GM21619 (cell line): ENCODE measurements at regions not wholly inside any gene's neighbourhood (a gene's known extent, or its start where the extent isn't known, plus 50 kb on each side); places are given as distances from the start of the nearest gene placed in this dataset.

Experiments
- ATAC-seq: cut with Tn5 transposase; IDR thresholded peaks from one replicate; pipeline ENCODE4 v1.9.1; 2021; ENCODE audit not compliant: unreplicated experiment

GRCh38 chr18:26794230-26795101 is 71.0 kb downstream of the AQP4 start:
- ATAC-seq, result no peak

- ATAC-seq, result no peak
Observed at GRCh38 chr18:26792661-26793060, 72.8 kb downstream of the AQP4 start.

- no peak for ATAC-seq
Observed at GRCh38 chr18:26791676-26792075, 73.8 kb downstream of the AQP4 start.

DNA sequence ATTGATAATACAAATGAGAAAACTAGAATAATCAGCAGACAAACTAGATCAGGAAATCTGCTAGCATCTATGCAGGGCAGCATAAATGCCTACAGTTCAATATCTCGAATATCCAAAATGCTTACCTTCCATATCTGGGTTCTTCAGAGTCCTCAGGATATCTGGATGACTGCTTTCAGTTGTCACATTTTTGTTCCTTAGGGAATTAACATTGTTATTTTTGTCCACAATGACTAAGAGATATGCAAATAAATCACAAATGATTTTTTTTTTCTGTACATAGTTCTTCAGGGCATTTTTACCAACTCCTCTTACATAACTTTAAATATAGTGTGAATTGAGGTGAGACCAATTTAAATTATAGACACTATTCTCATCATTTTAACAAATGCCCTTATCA is 80.9 kb downstream of the AQP4 start:
- no peak for ATAC-seq

- no peak for ATAC-seq
Observed at GRCh38 chr18:26783170-26783569, 82.3 kb downstream of the AQP4 start.

- ATAC-seq, result no peak
Observed at GRCh38 chr18:26780520-26781325, 84.8 kb downstream of the AQP4 start.

DNA sequence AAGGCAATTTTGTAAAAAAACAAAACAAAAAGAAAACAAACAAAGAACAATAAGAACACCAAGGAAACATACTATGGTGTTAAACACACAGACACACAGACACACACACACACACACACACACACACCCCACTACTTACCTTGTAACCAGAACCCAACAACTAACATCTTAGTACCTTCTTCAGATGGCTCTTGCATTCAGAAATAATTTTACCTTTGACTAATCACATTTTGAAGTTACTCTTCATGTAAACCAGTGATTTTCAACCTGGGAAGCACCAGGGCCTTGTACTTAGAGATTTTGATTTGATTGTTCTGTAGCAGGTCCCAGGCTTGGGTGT is 87.5 kb downstream of the AQP4 start:
- no peak for ATAC-seq

DNA sequence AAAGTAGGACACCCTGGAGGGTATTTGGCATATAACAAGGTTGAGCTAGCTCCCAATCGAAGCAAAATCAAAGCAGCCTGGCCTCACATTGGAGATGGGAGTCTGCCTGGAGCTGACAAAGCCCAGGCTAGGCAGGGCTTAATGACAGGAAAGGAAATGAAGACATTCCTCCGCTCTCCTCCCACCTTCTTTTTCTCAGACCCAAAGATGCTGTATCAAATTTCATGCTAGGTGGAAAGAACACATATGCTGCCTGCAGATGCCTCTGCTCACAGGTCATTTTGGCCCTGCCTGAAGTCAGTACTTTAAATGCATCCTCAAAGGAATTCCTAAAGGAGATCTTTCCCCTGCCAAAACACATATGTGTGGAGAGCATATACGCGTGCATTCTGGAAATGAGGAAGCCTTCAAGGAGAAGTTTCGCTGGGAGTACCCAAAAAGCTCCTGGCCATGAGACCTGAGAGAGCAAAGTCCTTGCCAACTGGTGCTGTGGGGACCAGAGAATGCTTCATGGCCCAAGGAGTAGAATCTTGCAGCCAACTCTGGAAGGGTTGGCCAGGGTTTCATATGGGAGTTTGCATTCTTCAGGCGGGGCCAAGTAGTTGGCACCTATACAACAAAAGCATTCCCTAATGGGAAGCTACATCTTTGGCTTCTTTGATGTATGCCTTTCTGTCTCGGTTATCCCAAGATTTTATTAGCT is 88.0 kb downstream of the AQP4 start:
- no peak for ATAC-seq

DNA sequence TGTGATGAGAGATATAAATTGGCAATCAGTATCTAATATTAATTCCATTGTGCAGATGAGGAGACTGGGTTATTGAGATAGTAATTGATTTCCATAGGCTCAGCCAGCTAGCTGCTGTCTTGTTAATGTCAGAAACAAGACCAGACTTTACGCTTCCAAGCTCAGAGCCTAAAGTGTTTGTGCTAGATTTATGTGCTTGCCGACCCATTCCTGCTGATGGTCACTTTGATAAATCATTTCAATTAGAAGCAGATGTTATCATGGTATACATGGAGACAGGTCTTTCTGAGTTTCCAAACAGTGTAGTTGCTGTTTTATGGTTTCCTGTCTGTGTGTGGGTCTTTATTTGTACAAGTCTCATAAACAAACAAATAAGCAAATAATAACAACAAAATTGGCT is 92.8 kb downstream of the AQP4 start:
- ATAC-seq, result no peak

DNA sequence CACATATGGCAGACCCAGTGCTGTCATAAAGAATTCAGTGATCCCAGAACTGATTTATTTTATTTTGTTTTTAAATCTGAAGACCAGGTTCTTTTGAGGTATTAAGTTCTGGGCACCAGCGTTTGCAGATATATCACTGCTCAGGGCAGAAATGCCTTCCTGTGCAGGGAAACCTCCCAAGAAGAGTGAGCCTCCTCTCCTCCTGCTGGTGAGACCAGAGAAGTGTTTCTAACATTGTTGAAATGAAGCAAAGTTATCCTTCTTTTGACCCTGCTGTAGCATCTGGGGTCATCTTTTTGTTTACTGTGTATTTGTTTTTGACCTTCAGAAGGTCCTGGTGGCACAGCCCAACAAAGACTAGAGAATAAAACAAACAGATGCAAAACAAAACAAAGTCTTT is 94.0 kb downstream of the AQP4 start:
- ATAC-seq, result no peak

DNA sequence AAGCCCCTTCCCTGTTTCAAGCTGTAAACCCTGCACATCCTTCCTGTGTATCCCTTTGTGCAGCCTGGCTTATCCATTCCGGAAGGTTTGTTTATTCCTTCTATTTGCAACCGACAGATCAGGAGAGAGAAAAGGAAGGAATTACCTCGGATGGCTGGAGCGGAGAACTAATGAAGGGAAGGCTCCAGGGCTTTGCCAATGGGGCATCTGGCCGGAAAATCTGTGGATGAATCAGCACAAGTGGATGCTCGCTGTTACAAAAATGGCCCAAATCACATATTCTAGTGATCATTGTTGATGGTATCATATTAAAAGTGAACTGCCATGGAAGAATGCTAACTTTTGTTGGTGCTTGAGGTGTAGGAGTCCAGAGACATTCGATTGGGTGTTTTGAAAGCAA is 97.1 kb downstream of the AQP4 start:
- ATAC-seq, result no peak

DNA sequence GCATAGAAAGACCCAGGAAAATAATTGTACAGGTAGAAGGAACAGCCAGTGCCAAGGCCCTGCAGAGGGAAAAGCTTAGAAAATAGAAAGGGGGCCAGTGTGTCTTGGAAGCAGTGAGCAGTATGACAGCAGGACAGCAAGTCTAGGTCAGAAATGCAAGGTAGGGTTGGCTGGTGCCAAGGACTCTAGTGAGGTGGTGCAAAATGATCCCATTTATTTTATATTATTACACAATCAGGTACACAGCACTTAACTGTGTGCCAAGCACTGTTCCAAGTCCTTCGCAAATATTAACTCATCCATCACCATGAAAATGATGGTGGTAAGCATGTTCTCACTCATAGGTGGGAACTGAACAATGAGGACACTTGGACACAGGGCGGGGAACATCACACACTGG is 100.0 kb downstream of the AQP4 start:
- ATAC-seq, result no peak

- ATAC-seq, result no peak
Observed at GRCh38 chr18:26764586-26764985, 100.9 kb downstream of the AQP4 start.

DNA sequence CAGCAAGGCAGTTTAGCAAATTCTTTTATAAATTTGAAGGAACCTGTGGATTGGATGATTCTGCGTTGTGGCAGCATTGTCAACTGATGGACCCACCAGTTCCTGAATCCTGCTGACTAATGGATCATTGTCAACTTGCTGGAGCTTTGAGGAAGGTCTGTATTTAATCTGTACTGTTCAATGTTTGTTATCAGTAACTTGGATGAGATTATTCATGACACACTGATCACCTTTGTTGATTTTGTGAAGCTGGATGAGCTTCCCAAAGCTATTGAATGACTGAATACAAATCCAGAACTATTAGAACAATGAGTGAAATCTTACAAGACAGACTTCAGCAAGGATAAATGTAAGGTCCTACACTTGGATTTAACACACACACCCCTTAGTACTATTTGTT is 101.3 kb downstream of the AQP4 start:
- no peak for ATAC-seq

DNA sequence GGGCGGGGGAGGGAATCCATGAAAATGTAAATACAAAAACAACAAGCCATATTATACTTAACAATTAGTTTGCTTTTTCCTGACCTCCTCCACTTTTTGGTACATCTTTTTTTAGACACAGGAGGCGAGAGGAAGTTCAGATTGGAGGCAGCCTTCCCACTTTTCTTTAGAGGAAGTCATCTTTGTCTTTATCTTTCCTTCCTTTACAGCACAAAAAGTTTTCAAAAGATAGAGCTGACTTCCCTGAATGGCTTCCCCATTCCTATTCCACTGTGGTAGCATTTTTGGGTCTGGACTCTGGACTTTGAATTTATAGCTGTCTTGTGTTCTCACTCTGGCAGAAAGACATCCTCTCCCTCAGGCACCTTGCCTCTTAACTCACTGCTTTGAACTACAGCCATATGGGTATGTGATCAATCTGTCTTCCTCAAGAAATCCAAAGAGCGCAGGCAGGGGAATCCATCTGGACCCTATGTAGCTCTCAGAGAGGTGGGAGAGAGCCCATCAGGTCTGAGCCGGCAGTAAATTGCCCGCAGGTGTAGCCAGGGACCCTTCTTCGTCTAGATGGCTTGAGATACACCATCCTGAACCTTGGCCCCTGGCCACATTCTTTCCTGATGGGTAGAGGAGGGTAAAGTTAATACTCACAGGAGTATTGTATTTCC is 101.9 kb downstream of the AQP4 start:
- no peak for ATAC-seq

- ATAC-seq, result no peak
Observed at GRCh38 chr18:26757263-26758019, 108.1 kb downstream of the AQP4 start.

DNA sequence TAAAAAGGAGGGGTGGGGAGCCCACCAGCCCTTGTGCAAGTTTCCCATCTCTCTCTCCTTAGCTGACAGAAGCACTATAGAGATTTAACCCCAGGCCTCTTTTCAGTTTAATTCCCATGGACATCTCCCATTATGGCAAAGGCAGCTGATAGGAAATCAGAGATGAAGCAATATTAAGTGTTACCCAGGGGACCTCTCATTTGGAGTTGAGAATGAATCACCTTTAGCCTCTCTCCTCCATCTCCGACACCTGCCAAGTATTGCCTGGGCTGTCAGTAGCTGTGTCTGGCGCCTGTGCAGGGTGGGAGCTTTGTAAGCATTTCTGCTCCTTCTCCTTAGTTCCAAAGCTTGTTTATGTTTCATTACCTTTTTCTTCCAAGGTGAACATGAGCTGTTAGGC is 109.0 kb downstream of the AQP4 start:
- no peak for ATAC-seq

GRCh38 chr18:26746826-26747475 is 118.6 kb downstream of the AQP4 start:
- ATAC-seq, result no peak

DNA sequence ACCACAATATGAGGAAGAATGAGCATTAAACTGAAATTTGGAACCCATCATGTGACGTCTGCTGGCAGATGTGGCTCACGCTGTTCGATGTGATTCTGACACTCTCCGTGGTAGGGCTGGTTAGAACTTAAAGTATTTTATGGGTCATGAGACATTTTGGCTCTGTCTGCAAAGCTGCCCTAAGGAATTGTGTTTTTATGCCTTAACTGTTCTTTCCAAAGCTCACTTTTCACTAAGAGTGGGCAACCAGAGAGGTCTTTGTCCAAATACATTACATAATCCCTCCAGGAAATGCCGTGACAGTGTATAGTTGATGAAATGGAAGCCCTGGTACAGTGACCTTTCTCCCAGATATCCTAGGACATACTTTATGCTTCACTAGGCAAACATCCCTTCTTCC is 119.1 kb downstream of the AQP4 start:
- no peak for ATAC-seq
